ENCODE measurements at regions not wholly inside any gene's neighbourhood (a gene's known extent, or its start where the extent isn't known, plus 50 kb on each side); places are given as distances from the start of the nearest gene placed in this dataset.

GRCh38 chr5:118557251-118557661 lies 431.1 kb downstream of the DTWD2 start:
- TF ChIP-seq, protein P1, sequence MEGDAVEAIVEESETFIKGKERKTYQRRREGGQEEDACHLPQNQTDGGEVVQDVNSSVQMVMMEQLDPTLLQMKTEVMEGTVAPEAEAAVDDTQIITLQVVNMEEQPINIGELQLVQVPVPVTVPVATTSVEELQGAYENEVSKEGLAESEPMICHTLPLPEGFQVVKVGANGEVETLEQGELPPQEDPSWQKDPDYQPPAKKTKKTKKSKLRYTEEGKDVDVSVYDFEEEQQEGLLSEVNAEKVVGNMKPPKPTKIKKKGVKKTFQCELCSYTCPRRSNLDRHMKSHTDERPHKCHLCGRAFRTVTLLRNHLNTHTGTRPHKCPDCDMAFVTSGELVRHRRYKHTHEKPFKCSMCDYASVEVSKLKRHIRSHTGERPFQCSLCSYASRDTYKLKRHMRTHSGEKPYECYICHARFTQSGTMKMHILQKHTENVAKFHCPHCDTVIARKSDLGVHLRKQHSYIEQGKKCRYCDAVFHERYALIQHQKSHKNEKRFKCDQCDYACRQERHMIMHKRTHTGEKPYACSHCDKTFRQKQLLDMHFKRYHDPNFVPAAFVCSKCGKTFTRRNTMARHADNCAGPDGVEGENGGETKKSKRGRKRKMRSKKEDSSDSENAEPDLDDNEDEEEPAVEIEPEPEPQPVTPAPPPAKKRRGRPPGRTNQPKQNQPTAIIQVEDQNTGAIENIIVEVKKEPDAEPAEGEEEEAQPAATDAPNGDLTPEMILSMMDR (IDR thresholded peaks at IDR 0.05; ENCODE audit: low read depth, low read length, poor library complexity, severe bottlenecking), result no peak
- TF ChIP-seq EZH2phosphoT487 (IDR thresholded peaks at IDR 0.05; ENCODE audit: borderline replicate concordance, low read length), result no peak
